Fibroblast of skin of scalp (primary cell): ENCODE measurements at regions not wholly inside any gene's neighbourhood (a gene's known extent, or its start where the extent isn't known, plus 50 kb on each side); places are given as distances from the start of the nearest gene placed in this dataset.

ENCODE experiments used
- DNase-seq: peaks from one replicate; pipeline ENCODE4 v3.0.0-alpha.2; 2013

- DNase-seq: no peak
Observed at GRCh38 chr10:132467464-132468149, 70.0 kb upstream of the INPP5A start.

GRCh38 chr10:132468216-132468615 is 69.4 kb upstream of the INPP5A start:
- no peak for DNase-seq

GRCh38 chr10:132468651-132469050 is 68.9 kb upstream of the INPP5A start:
- no peak for DNase-seq

- DNase-seq: peak; percentile 20
Observed at GRCh38 chr10:132469197-132469884, 68.2 kb upstream of the INPP5A start.

- DNase-seq: no peak
Observed at GRCh38 chr10:132470410-132471124, 67.0 kb upstream of the INPP5A start.

GRCh38 chr10:132471125-132471451 is 66.5 kb upstream of the INPP5A start:
- DNase-seq: no peak

GRCh38 chr10:132471484-132471883 is 66.1 kb upstream of the INPP5A start:
- DNase-seq: no peak

- DNase-seq: no peak
Observed at GRCh38 chr10:132475086-132475485, 62.5 kb upstream of the INPP5A start.

GRCh38 chr10:132476146-132477065 is 61.2 kb upstream of the INPP5A start:
- no peak for DNase-seq

- no peak for DNase-seq
Observed at GRCh38 chr10:132477066-132477397, 60.6 kb upstream of the INPP5A start.

GRCh38 chr10:132477398-132478340 is 59.9 kb upstream of the INPP5A start:
- no peak for DNase-seq

GRCh38 chr10:132478341-132479023 is 59.1 kb upstream of the INPP5A start:
- DNase-seq: no peak

GRCh38 chr10:132479024-132479602 is 58.5 kb upstream of the INPP5A start:
- DNase-seq: peak; percentile 6

GRCh38 chr10:132479603-132480221 is 57.9 kb upstream of the INPP5A start:
- no peak for DNase-seq

GRCh38 chr10:132480356-132480755 is 57.2 kb upstream of the INPP5A start:
- DNase-seq: no peak

GRCh38 chr10:132481690-132482089 is 55.9 kb upstream of the INPP5A start:
- DNase-seq: no peak

- DNase-seq: peak; percentile 83
Observed at GRCh38 chr10:132482090-132482800, 55.3 kb upstream of the INPP5A start.

- DNase-seq: no peak
Observed at GRCh38 chr10:132483394-132483793, 54.2 kb upstream of the INPP5A start.

GRCh38 chr10:132484922-132485321 is 52.7 kb upstream of the INPP5A start:
- DNase-seq: no peak

GRCh38 chr10:132485391-132485790 is 52.2 kb upstream of the INPP5A start:
- DNase-seq: no peak
